Suprapubic skin (tissue), 4 donors: ENCODE measurements at regions not wholly inside any gene's neighbourhood (a gene's known extent, or its start where the extent isn't known, plus 50 kb on each side); places are given as distances from the start of the nearest gene placed in this dataset.

Experiments used
- EP300 ChIP-seq: sonication (generic); formaldehyde crosslinking; IDR thresholded peaks from one replicate; pipeline ENCODE4 v1.6.1; 2017; ENCODE audit warnings: antibody characterized with exemption
- POLR2AphosphoS5 ChIP-seq, 3 donors: sonication (generic); formaldehyde crosslinking; IDR thresholded peaks; one replicate each; pipeline ENCODE4 v1.6.1; 2017; ENCODE audit warnings: antibody characterized with exemption in 3 of 3
- TF ChIP-seq, protein P1 (sequence below), 2 donors: fragments of 200-600 bp in 1 of 2; fragments of 450-650 bp in 1 of 2; sonication (generic) in 1 of 2; IDR thresholded peaks; one replicate each; pipeline ENCODE4 v1.5.1; 2016 to 2019; ENCODE audit warnings: antibody characterized with exemption in 2 of 2, mild to moderate bottlenecking in 1 of 2, moderate library complexity in 1 of 2

DNA sequence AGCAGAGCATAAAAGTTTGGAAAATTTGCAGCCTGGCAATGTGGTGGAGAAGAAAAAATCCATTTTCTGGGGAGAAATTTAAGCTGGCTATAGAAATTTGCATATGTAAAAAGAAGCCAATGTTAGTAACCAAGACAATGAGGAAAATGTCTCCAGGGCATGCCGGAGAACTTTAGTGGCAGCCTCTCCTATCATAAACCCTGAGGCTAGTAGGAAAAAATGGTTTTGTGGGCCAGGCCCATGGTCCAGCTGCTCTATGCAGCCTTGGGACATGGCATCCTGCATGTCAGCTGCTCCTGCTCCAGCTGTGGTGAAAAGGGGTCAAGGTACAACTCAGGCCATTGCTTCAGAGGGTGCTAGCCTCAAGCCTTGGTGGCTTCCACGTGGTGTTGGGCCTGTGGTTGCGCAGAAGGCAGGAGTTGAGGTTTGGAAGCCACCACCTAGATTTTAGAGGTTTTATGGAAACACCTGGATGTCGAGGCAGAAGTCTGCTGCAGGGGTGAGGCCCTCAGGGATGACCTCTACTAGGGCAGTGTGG lies 101.8 kb upstream of the SYNCRIP start:
- TF ChIP-seq, protein P1, sequence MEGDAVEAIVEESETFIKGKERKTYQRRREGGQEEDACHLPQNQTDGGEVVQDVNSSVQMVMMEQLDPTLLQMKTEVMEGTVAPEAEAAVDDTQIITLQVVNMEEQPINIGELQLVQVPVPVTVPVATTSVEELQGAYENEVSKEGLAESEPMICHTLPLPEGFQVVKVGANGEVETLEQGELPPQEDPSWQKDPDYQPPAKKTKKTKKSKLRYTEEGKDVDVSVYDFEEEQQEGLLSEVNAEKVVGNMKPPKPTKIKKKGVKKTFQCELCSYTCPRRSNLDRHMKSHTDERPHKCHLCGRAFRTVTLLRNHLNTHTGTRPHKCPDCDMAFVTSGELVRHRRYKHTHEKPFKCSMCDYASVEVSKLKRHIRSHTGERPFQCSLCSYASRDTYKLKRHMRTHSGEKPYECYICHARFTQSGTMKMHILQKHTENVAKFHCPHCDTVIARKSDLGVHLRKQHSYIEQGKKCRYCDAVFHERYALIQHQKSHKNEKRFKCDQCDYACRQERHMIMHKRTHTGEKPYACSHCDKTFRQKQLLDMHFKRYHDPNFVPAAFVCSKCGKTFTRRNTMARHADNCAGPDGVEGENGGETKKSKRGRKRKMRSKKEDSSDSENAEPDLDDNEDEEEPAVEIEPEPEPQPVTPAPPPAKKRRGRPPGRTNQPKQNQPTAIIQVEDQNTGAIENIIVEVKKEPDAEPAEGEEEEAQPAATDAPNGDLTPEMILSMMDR (IDR thresholded peaks at IDR 0.05), result no peak
- TF ChIP-seq POLR2AphosphoS5 (IDR thresholded peaks at IDR 0.05) (no peak), EP300 (no peak)
